HG03342 (cell line): ENCODE measurements at regions not wholly inside any gene's neighbourhood (a gene's known extent, or its start where the extent isn't known, plus 50 kb on each side); places are given as distances from the start of the nearest gene placed in this dataset.

Experiments
- ATAC-seq: cut with Tn5 transposase; IDR thresholded peaks from one replicate; pipeline ENCODE4 v1.9.1; 2021; ENCODE audit warnings: mild to moderate bottlenecking, moderate library complexity; ENCODE audit not compliant: unreplicated experiment

DNA sequence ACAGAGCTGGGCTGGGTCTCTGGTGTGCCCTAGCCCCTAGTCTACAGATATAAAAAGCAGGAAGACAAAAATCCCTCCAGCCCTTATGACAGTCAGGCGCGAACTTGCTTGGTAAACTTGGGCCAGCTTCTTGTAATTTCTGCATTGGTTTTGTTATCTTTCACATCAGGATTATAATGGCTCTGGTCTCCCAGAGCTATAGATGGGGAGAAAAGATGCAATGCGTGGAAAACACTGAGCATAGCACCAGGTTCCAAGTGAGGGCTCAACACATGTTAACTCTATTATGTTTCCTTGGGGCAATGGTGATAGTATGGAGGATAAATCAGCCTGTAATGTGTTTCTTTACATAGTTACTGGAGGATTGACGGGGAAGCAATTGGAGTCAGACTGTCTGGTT is 246.8 kb upstream of the KCNG1 start:
- ATAC-seq, result no peak

DNA sequence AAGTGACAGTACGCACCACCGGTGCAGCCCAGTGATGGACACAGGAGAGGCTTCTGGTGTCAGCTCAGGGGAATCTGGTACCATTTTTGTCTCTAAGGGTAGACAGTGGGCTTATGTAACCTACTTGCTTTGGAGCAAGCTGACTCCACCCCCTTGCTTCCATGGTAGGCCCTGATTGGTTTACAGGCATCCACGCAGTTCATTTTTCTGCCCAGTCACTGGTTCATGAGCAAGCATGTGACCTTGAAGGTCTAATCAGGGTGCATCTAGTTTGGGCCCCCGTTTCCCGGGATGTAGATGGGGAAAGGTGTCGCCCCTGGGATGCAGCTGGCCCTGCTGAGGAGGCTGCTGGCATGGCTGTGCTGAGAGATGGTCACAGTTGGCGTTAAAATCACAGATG is 244.8 kb upstream of the KCNG1 start:
- no peak for ATAC-seq

DNA sequence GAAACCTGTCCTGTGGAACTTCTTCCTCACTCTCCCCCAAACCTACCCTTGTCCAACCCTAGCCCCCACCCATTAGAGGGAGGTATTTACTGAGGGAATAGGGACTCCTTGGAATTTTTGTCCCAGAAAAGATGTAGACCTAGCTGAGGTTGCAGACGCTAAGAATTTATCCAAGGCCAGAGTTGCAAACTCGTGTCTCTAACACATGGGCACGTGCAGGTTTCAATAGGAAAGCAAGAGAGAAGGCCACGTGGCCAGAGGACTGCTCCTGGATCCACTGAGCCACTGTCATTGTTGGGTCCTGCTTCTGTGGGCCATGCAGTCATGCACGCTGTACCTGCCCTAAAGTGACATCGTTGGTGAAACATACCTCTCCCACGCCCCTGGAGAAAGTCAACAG is 243.4 kb upstream of the KCNG1 start:
- no peak for ATAC-seq

DNA sequence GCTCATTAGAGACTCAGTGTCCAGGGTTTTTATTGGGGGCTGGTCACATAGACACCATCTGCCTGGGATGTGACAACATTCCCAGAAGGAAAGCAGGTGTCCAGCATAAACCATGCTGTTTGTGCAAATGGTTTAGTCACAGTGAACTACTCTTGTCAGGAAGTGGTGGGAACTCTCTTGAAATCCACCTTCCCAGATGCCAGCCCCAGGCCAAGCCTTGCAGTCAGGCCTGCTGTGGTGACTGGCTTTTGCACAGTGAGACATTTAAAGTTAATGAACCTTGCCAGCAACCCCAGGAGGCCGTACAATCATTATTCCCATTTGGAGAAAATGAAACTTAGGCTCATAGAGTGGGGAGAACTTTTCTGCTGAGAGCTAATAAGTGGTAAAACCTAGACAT is 242.5 kb upstream of the KCNG1 start:
- no peak for ATAC-seq

DNA sequence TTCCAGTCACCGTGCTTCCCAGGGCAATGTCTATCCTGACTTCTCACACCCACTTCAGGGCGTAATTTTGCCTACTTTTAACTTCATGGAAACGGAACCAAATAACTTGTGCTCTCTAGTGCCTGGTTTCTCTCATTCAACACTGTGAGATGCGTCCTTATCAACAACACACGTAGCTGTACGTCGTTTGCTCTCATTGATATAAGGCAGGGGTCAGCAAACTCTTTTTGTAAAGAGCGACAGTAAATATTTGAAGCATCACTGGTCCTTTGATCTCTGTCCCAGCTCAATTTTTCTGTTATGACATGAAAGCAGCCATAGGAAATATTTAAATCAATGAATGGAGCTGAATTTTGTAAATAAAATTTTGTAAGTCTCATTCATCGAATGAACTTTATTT is 239.3 kb upstream of the KCNG1 start:
- no peak for ATAC-seq

DNA sequence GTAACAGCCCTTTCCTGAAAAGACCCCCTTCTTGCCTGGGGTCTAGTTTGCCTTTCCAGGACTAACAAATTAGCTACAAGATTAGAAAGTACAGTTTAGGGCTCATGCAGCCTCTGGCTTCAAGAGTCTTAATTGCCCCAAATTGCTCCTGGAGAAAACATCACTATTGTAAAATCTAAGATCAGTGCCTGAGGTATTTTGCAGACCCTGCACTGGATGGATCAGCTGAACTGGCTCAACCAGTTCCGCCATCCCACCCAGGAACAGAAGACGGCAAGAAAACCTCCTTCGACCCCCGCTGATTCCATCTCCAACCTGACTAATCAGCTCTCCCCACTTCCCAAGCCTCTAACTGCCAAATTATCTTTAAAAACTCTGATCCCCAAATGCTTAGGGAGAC is 236.5 kb upstream of the KCNG1 start:
- ATAC-seq, result no peak

DNA sequence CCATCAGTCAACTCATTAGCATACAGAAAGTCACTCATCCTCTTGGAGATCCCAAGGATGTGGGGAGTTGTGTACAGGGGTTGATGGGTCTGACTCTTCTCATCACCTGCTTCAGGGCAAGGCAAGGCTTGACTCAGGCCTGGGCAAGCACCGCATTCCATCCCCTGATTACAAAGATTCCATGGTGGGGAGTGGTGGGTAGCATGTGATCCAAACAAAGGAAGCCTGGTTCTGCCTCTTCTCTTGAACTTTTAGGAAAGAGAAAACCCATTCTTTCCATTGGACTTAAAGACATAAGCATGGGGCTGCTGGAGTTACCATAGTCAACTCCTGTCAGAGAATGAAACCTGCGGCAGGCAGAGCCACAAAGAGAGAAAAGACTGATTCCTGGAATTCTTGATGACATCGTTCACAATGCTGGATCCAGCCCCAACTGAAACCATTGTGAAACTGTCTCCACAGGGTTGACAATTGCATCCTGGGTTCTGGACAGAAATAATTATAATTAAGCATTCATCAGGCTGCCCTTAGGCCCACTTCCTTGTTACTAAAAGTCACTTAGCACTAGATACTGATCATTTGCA is 235.8 kb upstream of the KCNG1 start:
- no peak for ATAC-seq

DNA sequence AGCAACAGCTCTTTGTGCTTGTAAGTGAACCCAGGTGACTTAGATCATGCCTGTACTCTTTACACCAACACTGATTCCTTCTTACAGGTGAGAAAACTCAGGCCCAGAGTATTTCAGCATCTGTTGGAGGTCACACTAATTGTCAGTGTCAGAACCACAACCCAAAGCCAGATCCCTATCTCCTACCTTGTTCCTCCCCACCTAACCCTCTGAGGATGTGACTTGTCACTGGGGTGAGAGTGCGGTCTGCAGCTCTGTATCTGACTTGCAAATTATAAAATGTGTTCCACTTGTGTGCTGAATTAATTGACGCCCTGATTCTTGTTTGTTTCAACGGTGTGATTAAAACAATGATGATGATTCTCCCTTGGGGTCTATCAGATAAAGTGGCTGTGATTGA is 232.5 kb upstream of the KCNG1 start:
- ATAC-seq, result no peak

DNA sequence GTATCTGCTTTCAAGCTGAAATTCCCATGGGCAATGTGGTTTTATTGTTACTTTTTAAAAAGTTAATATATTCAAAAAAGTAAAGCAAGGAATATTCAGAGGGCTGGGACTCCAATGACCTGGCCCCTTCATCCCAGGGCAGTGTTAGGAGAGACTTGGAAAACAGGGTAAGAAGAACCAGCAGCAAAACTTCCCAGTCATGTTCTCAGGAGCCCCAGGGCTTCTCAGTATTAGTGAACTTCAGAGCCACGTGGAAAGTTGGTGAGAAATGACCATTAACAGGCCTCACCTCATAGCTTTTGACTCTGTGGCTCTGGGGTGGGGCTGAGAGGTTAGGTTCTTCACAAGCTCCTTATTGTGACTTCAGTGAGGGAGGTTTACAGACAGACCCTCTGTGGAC is 230.4 kb upstream of the KCNG1 start:
- no peak for ATAC-seq

DNA sequence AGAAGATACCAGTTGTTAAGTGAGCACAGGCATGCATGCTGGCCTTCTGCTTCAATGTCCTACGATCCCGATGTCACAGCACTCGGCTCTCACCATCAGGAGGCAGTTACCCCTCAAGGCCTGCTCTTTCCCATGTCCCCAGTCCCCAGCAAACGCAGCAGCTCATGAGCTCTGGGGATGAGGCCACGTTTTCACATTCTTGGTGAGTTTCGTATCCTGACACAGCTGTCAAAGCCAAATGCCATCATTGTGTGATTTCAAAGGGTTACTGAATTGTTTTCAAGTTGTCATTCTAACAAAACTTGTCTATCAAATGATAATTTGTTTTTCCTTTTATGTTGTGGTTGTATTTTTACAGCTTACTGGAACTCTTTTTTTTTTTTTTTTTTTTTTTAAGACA is 226.9 kb upstream of the KCNG1 start:
- ATAC-seq, result no peak

DNA sequence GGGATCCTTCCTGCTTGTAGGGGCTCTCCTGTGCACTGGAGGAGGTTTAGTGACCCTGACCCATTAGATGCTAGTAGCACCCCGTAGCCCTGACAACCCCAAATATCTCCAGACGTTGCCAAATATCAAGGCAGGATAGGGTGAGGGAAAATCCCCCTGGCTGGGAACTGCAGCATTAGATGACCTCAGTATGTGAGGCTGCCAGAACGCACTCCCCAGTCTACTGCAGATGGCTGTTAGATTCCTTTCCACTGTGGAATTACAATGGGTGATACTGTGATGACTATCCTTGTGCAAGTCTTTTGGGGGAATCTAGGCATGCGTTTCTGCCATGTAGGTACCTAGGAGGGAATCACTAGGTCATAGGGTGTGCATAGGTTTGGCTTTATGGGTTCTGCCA is 226.3 kb upstream of the KCNG1 start:
- no peak for ATAC-seq

DNA sequence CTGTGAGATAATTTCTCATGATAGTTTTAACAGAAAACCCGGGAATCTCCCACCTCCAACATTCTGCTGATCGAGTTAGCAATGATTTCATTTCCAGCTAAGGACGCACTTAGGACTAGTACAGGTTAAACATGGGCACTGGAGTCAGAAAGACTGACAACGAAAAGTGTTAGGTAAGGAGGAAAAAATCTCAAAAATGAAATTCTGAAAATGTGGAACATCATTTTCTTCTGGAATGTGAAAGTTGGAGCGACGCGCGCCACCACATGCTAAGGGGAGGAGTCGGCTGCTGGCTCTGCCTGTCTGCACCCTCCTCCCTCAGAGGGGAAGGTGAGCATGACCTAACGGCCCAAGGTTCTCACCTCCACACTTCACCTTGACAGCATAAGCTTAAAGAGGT is 221.6 kb upstream of the KCNG1 start:
- ATAC-seq, result no peak

DNA sequence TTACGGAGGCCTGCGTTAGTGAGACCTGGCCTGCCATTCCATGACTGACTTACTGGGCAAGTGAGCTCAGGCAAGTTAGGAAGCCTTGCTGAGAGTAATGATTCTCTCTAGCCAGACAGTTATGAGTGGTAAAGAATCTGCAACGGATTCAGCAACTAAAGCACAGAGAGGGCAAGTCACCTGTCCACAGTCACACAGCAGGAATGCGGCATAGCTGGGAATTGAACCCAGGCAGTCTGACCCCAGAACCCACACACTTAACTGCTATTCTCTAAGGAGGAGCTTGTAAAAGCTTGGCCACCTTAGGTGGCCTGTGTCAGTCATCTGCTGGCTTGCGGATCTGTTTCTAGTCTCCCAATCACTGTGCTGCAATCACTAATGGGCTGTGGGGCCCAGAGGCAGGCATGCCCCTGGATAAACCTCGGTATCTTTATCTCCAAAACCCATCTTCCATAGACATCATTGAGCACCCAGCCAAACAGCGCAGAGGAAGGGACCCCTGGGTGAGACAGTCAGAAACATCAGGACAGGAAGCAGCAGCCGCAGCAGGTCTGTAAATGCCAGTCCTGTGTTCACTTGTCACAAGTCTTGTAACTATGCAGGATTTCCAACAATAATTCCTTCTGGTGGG is 215.9 kb upstream of the KCNG1 start:
- no peak for ATAC-seq

DNA sequence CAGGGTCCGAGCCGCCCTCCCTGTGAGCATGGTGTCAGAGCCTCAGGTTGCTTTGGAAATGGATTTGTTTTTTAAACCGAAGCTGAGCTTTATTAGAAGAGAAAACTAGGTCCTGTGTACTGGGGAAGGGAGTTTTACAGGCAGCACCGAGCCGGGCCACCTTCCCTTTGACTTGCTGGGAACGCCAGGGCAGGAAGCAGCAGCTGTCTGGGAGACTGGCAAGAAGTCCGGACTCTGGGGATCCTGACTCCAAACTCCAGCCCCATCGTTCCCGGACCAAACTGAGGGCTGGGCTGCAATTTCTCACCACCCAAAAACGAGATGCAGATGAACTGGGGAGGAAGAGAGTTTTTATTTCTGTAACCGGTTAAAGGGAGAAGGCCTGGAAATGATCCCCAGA is 214.9 kb upstream of the KCNG1 start:
- ATAC-seq, result no peak

DNA sequence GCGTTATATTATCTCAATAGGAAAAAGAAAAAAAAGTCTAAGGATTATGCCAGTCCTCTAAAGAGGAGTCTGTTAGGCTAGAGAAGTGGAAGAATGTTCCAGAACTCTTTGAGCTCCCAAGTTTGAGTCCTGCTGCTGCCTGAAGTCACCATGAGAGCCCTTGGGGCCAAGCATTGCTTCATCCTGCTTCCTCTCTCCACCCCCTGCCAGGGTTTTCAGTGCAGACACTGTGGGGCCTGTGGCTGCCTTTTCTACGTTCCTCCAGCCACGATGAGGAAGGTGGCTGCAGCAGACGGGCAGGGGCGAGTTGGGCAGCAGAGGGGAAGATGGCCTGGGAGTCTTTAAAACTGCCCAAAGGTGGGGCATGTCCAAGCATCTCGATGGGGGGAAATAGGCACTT is 214.4 kb upstream of the KCNG1 start:
- no peak for ATAC-seq

DNA sequence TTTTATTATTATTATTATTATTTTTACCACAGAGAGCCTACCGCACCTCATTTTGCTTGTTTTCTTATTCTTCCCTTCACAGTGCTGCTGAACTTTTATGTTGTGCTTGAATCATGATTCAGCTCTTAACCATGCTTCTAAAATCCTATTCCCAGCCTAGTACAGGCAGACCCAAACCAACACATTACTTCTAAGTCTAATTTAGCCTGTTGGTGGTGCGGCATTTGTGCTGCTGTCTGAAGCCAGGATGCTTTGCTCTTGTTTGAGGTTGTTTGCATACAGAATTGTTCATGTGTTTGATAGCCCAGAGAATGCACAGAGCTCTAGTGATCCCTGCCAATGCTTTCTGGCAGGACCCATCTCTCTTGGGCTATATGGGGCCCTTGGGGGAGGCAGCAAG is 213.5 kb upstream of the KCNG1 start:
- ATAC-seq, result no peak

DNA sequence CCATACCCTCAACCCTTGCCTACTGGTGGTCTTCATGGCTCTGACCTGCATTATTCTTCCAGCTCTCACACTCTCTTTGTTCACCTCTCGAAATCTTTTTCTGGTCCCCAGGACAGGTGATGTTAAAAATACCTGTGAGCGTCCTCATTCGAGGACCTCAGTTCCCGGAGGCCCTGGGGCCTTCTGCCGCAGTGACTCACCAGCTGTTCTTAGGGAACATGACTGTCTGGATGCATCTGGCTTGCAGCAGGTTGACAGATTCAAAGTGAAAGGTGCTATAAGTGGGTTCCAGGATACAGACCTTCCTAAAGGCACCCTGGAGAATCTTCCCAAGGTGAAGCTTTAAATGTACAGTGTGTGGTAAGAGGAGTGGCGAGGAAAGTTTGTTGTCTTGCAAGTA is 210.4 kb upstream of the KCNG1 start:
- ATAC-seq, result no peak

DNA sequence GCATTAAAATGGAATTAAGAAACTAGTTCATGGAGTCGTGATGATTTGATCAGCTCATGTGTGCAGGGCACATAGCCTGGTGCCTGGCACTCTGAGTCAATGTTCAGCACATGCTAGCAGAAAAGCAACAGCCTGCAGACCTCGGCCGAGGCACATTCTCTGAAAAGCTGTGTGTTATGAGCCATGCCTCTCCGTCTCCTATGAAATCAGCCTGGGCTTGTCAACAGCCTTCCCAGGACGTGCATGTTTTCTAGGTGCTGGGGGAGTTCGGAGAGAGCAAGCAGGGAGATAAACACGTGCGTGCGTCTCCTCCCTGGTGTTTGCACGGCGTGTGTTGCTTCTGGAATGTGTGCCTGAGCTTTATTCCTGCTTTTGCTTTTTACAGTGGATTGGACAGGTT is 207.8 kb upstream of the KCNG1 start:
- no peak for ATAC-seq

DNA sequence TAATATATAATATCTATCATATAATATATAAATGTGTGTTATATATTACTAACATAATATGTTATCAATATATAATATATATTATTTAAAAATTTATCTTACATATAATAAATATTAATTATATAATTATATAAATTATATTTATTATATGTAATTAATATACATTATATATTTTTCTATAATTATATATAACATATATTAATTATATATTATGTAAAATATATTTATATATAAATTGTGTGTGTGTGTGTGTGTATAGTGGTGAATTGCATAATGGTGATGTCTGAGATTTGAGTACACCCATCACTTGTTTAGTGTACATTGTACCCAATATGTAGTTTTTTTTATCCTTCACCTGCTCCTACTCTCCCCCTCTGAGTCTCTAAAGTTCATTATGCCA is 205.9 kb upstream of the KCNG1 start:
- no peak for ATAC-seq

DNA sequence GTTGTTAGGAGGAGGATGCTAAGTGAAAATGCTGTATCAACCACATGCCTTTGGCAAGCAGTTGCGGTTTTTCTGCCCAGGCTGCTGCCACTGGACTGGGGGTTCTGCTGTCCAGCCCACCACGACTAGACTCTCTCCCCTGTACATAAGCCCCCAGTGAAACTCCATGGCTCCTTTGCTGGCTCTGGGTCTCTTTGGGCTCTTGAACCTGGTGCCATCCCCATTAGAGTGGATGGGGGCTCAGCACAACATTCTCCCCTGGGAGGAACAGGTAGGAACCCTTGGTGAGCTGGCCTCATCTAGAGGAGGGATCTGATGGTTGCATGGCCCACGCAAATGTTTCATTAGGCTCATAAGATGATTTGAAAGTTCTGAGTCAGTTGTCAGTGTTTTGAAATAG is 204.8 kb upstream of the KCNG1 start:
- no peak for ATAC-seq

DNA sequence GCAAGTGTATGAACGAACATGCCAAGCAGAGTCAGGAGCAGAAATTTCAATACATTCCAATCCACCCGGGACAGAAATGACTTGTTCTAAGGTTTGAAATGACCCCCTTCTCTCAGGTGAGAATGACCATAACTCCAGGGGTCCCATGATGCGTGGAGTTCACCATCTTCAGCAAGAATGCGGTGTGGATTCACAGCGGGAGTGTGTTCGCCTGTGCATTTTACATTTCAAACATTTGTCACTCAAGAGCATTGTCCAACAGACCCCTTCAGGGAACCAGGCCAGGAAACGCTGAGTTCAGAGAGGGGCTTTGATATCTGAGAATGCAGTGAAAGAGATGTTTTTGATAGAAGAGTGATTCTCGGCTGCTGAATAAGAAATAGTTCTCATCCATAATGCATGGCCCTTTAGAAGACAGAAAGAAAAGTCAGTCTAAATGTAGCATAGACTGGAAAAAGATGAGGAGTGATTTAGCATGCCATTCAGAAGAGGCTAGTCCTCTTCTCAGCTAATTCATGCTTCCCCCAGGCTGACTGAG is 200.3 kb upstream of the KCNG1 start:
- ATAC-seq, result no peak

DNA sequence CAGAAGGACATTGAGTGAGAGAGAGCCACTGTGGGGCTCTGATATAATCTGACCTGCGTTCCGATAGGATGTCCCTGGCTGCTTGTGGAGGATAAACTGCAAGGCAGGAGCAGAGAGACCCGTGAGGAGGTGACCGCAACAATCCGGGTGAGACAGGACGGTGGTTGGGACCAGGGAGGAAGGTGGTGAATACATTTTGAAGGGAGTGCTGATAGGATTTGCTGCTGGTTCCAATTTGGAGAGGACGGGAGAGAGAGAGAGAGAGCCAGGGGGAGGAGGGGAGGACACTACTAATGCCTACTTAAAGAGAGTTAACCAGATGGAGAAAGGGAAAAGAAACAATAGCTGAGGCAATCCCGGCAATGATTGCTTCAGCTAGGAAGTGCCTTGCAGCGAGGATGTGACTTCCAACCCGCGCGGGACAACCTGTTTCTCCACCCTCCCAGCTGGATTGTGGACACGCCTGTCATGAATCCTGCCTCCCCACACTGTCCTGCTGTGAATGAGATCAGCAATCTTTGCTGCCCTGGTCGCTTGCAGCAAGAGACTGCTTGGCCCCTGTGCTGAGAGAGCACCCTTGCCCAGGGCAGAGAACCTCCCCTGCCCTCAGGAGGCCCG is 199.0 kb upstream of the KCNG1 start:
- no peak for ATAC-seq

DNA sequence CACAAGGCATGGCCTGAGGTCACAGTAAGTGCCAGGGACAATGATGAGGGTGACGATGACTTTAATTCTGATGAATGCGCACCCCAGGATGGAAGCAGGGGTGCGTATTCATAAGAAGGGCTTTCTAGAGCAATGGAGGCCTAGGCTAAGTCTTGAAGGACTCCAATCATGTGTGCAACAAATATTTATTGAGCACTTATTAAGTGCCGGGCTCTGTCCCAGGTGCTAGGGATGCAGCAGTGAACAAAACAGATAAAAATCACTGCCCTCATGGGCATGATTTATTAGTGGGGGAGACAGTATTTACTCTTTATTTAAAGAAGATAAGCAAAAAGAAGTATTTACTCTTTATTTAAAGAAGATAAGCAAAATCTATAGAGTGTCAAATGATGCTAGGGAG is 198.2 kb upstream of the KCNG1 start:
- ATAC-seq, result no peak
